B cell (primary cell): ENCODE measurements at regions not wholly inside any gene's neighbourhood (a gene's known extent, or its start where the extent isn't known, plus 50 kb on each side); places are given as distances from the start of the nearest gene placed in this dataset.

Experiments used
- ATAC-seq: fragments of 200-7000 bp; cut with Tn5 transposase; one replicate; pipeline ENCODE4 v1.10.0; 2021; ENCODE audit warnings: low read depth, mild to moderate bottlenecking, moderate number of reproducible peaks, moderate library complexity
- CTCF ChIA-PET: fragments of 350-600 bp; sonication (Branson Sonifier 250); formaldehyde crosslinking; loops from one replicate; lab custom pipeline; 2021; ENCODE audit warnings: antibody characterized with exemption, inconsistent platforms; lab: Charles Lee
- POLR2A ChIA-PET: fragments of 350-600 bp; sonication (Branson Sonifier 250); formaldehyde crosslinking; loops from one replicate; lab custom pipeline; 2021; ENCODE audit warnings: antibody characterized with exemption; lab: Charles Lee
- DNase-seq: peaks from one replicate; pipeline ENCODE4 v3.0.0; 2013
- H2AFZ ChIP-seq: 2 replicates; pipeline ENCODE4 v1.6.1; 2012; ENCODE audit warnings: mild to moderate bottlenecking, low read depth, low read length; ENCODE audit not compliant: insufficient read depth, poor library complexity, severe bottlenecking
- H3K27ac ChIP-seq, 2 donors: 1 replicate in 1 of 2; 2 replicates in 1 of 2; pipeline ENCODE4 v1.5.1; 2012 to 2013; ENCODE audit warnings: low read length in 2 of 2, mild to moderate bottlenecking in 2 of 2, moderate library complexity in 1 of 2
- H3K27me3 ChIP-seq, 4 experiments: fragments of 200-600 bp in 1 of 4; sonication (generic) in 1 of 4; replicated peaks in 1 of 4; 1 replicate in 2 of 4; 2 replicates in 2 of 4; pipeline versions ENCODE4 v1.6.1 to v1.7.0; 2013 to 2016; ENCODE audit warnings: low read length in 3 of 4, mild to moderate bottlenecking in 2 of 4, mixed read lengths in 1 of 4, moderate library complexity in 1 of 4; ENCODE audit not compliant: insufficient read depth in 4 of 4, control insufficient read depth in 3 of 4; ENCODE audit errors: control extremely low read depth in 1 of 4
- H3K36me3 ChIP-seq, 2 experiments: replicated peaks in 1 of 2; 1 replicate in 1 of 2; 2 replicates in 1 of 2; pipeline versions ENCODE4 v1.6.1 to v1.7.1; 2013; ENCODE audit warnings: low read length in 1 of 2; ENCODE audit not compliant: insufficient read depth in 2 of 2, control insufficient read depth in 1 of 2; ENCODE audit errors: control extremely low read depth in 1 of 2, extremely low read depth in 1 of 2
- H3K4me1 ChIP-seq, 2 donors: fragments of 200-600 bp in 1 of 2; sonication (generic) in 1 of 2; 1 replicate in 1 of 2; 2 replicates in 1 of 2; pipeline versions ENCODE4 v1.5.1 to v1.6.1; 2013 to 2017; ENCODE audit warnings: low read length in 2 of 2; ENCODE audit not compliant: control insufficient read depth in 2 of 2, insufficient read depth in 2 of 2
- H3K4me2 ChIP-seq: replicated peaks from 2 replicates; pipeline ENCODE3; 2012; ENCODE audit warnings: mild to moderate bottlenecking, low read depth, low read length; ENCODE audit not compliant: poor library complexity, severe bottlenecking
- H3K4me3 ChIP-seq, 5 experiments: fragments of 200-600 bp in 1 of 5; sonication (generic) in 1 of 5; 1 replicate in 3 of 5; 2 replicates in 2 of 5; pipeline versions ENCODE4 v1.5.1 to v1.7.0; 2011 to 2016; ENCODE audit warnings: low read length in 4 of 5, mild to moderate bottlenecking in 4 of 5, low read depth in 2 of 5, control low read depth in 1 of 5, moderate library complexity in 1 of 5; ENCODE audit not compliant: insufficient read depth in 1 of 5; ENCODE audit errors: control extremely low read depth in 1 of 5, extremely low read depth in 1 of 5
- H3K79me2 ChIP-seq: fragments of 200-600 bp; sonication (generic); one replicate; pipeline ENCODE4 v1.6.0; 2016; ENCODE audit warnings: low read length; ENCODE audit not compliant: control insufficient read depth, insufficient read depth
- H3K9ac ChIP-seq: fragments of 200-600 bp; sonication (generic); 2 replicates; pipeline ENCODE4 v1.6.1; 2017; ENCODE audit warnings: mild to moderate bottlenecking, low read length, moderate library complexity
- H3K9me3 ChIP-seq, 3 donors: one replicate each; pipeline versions ENCODE4 v1.6.1 to v1.7.1; 2013; ENCODE audit warnings: low read length in 2 of 3; ENCODE audit not compliant: control insufficient read depth in 2 of 3, insufficient read depth in 1 of 3; ENCODE audit errors: control extremely low read depth in 1 of 3
- H4K20me1 ChIP-seq: 2 replicates; pipeline ENCODE4 v1.6.0; 2012; ENCODE audit warnings: mild to moderate bottlenecking, low read length; ENCODE audit not compliant: insufficient read depth, control insufficient read depth, poor library complexity, severe bottlenecking
- H3K27ac Mint-ChIP-seq: one replicate; pipeline ENCODE4 v1.8.0; 2021; ENCODE audit warnings: mixed read lengths
- H3K27me3 Mint-ChIP-seq: one replicate; pipeline ENCODE4 v1.8.0; 2021; ENCODE audit warnings: mixed read lengths
- H3K4me1 Mint-ChIP-seq: one replicate; pipeline ENCODE4 v1.8.0; 2021; ENCODE audit warnings: mixed read lengths
- H3K4me3 Mint-ChIP-seq: one replicate; pipeline ENCODE4 v1.8.0; 2021; ENCODE audit warnings: mixed read lengths
- H3K9me3 Mint-ChIP-seq: one replicate; pipeline ENCODE4 v1.8.0; 2022; ENCODE audit warnings: mixed read lengths; ENCODE audit not compliant: insufficient read depth
- EZH2 ChIP-seq: IDR thresholded peaks from 2 replicates; pipeline ENCODE4 v1.6.1; 2012; ENCODE audit warnings: borderline replicate concordance, low read depth, mild to moderate bottlenecking, moderate library complexity, low read length; ENCODE audit not compliant: insufficient read depth, poor library complexity, severe bottlenecking
- WGBS: methylation state at CpG from one replicate; pipeline ENCODE4 v1.1.5; 2013; ENCODE audit warnings: missing lambda C conversion rate; ENCODE audit not compliant: insufficient coverage; 5-methylcytosine and 5-hydroxymethylcytosine counted together
- intact Hi-C: fragments of 100-400 bp; cut with micrococcal nuclease; formaldehyde crosslinking; loops from one replicate; pipeline ENCODE4 v1.10.0; 2022
- TF ChIP-seq, protein P1 (sequence below): fragments of 200-600 bp; IDR thresholded peaks from one replicate; pipeline ENCODE4 v1.8.0; 2022; ENCODE audit warnings: antibody characterized with exemption, mild to moderate bottlenecking

DNA sequence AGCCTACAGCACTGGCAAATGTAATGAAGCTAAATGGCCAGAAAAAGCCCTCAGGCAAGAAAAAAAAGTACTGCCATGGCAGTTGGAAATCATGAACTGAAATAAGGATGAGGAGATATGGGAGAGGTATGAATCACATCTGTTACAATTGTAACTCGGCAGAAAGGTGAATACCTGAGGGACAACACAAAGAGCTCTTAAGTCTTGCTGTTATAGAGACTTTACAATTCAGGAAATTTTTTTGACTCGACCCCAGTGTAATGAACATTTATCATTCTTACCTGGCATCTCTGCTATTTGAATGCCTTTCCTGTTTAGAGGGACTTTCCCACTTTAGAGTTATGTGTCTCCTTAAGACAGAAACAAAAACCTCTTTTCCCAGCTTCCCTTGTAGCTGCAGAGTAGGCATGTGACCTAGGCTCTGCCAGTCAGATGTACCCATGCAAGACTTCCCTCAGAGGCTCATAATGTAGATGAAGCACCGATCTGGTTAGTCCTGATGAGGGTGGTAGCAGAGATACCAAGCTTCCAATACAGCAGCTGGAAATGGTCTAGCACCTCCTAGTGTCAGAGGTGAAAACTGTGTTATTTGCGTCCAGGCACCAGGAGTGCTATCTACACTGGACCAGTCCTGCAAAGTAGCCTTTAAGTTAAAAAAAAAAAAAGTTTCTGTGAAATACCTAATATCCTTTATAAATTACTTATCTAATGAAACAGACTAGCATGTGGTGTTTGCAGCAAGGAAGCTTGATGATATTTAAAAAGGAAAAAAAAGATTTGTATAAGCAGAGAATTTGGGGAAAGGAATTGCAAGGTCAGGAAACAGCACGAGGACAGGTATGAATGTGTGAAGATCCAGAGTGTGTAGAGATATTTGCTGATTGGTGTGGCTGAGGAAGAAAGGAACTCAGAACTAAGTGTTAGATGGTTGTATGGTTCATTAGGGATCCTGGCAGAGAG, 146.9 kb upstream of the SLC1A3 start:
- no peak overlapping the region for H3K4me2 ChIP-seq
- intact Hi-C loops, result no loop called here
- ATAC-seq, result no peak

More for the DNA sequence above, 146.9 kb upstream of the SLC1A3 start:
- Mint-ChIP-seq H3K9me3 (no peaks in the 10 kb centered on the region), H3K4me1 (peaks cover 11% of the 10 kb centered on the region), H3K27me3 (peaks cover 11% of the 10 kb centered on the region), H3K27ac (no peak overlapping the region), H3K4me3 (no peak overlapping the region)
- Histone ChIP-seq H3K27ac (no peak overlapping the region), H3K9ac (no peak overlapping the region), H2AFZ (peak overlapping the region; percentile 22), H3K27me3 (no peaks in the 10 kb centered on the region), H3K79me2 (no peaks in the 10 kb centered on the region), H4K20me1 (no peaks in the 10 kb centered on the region), H3K4me1 (peaks cover 0 to 7% of the 10 kb centered on the region in 2 donors), H3K4me3 (no peak overlapping the region), H3K9me3 (no peaks in the 10 kb centered on the region), H3K36me3 (no peaks in the 10 kb centered on the region)
- WGBS, result 31% methylated on average over 3 of the region's 5 CpGs
- DNase-seq, result peak; percentile 4
- ChIA-PET POLR2A (no interaction called here), CTCF (interaction anchor here (0.6 to 1.2 kb wide), 6 partner anchors 16 to 806 kb away, joined by 3 to 4 read pairs (median 3); no protein-coding TSS in a partner anchor)
- TF ChIP-seq, protein P1, sequence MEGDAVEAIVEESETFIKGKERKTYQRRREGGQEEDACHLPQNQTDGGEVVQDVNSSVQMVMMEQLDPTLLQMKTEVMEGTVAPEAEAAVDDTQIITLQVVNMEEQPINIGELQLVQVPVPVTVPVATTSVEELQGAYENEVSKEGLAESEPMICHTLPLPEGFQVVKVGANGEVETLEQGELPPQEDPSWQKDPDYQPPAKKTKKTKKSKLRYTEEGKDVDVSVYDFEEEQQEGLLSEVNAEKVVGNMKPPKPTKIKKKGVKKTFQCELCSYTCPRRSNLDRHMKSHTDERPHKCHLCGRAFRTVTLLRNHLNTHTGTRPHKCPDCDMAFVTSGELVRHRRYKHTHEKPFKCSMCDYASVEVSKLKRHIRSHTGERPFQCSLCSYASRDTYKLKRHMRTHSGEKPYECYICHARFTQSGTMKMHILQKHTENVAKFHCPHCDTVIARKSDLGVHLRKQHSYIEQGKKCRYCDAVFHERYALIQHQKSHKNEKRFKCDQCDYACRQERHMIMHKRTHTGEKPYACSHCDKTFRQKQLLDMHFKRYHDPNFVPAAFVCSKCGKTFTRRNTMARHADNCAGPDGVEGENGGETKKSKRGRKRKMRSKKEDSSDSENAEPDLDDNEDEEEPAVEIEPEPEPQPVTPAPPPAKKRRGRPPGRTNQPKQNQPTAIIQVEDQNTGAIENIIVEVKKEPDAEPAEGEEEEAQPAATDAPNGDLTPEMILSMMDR, result peak; percentile 31
- TF ChIP-seq EZH2, result no peak
